ENCODE measurements at regions not wholly inside any gene's neighbourhood (a gene's known extent, or its start where the extent isn't known, plus 50 kb on each side); places are given as distances from the start of the nearest gene placed in this dataset.
A peak's percentile ranks its signal among the peaks of the same experiment; 100 is the strongest.

GRCh38 chr12:24060089-24060488 is 110.6 kb upstream of the SOX5 start:
- Histone ChIP-seq H3K4me1 (peaks cover 0 to 24% (median 3%) of the 10 kb centered on the region in 4 donors), H3K36me3 (no peaks in the 10 kb centered on the region), H3K4me3 (no peak overlapping the region), H3K27ac (no peak overlapping the region), H3K9me3 (no peaks in the 10 kb centered on the region), H3K27me3 (no peaks in the 10 kb centered on the region)
- intact Hi-C loops (cut with DNase I; ENCODE audit: low total_unique reads), result no loop called here
- TF ChIP-seq CTCF (IDR thresholded peaks at IDR 0.05), result no peak
- no peak for DNase-seq

- Histone ChIP-seq H3K36me3 (no peaks in the 10 kb centered on the region), H3K27ac (no peak overlapping the region), H3K4me1 (peaks cover 0 to 41% (median 9%) of the 10 kb centered on the region in 4 donors), H3K9me3 (no peaks in the 10 kb centered on the region), H3K4me3 (no peak overlapping the region), H3K27me3 (no peaks in the 10 kb centered on the region)
- intact Hi-C loops (cut with DNase I; ENCODE audit: low total_unique reads), result no loop called here
- no peak for DNase-seq
- no peak for TF ChIP-seq CTCF (IDR thresholded peaks at IDR 0.05)
Observed at GRCh38 chr12:24057920-24058476, 108.5 kb upstream of the SOX5 start.

- DNase-seq, result no peak
- Histone ChIP-seq H3K27ac (no peak overlapping the region), H3K4me3 (no peak overlapping the region), H3K27me3 (no peaks in the 10 kb centered on the region), H3K4me1 (peaks cover 0 to 32% (median 6%) of the 10 kb centered on the region in 4 donors), H3K36me3 (no peaks in the 10 kb centered on the region), H3K9me3 (no peaks in the 10 kb centered on the region)
- intact Hi-C loops (cut with DNase I; ENCODE audit: low total_unique reads), result no loop called here
- TF ChIP-seq CTCF (IDR thresholded peaks at IDR 0.05), result no peak
Observed at GRCh38 chr12:24055747-24056146, 106.3 kb upstream of the SOX5 start.

- Histone ChIP-seq H3K4me1 (peaks cover 0 to 32% (median 6%) of the 10 kb centered on the region in 4 donors), H3K4me3 (no peak overlapping the region), H3K9me3 (no peaks in the 10 kb centered on the region), H3K27ac (peak overlapping the region in 1 of 2 donors; percentile 33), H3K36me3 (no peaks in the 10 kb centered on the region), H3K27me3 (no peaks in the 10 kb centered on the region)
- TF ChIP-seq CTCF (IDR thresholded peaks at IDR 0.05), result no peak
- intact Hi-C loops (cut with DNase I; ENCODE audit: low total_unique reads), result no loop called here
- peak; percentile 25 to 70 for DNase-seq
Observed at GRCh38 chr12:24054416-24054815, 104.9 kb upstream of the SOX5 start.

- no peak for DNase-seq
- no peak overlapping the region for H3K27ac ChIP-seq
- H3K36me3 ChIP-seq, result no peaks in the 10 kb centered on the region
- no peaks in the 10 kb centered on the region for H3K27me3 ChIP-seq
- intact Hi-C loops (cut with DNase I; ENCODE audit: low total_unique reads), result no loop called here
- H3K4me3 ChIP-seq, result no peak overlapping the region
- H3K4me1 ChIP-seq, result peaks cover 0 to 33% (median 15%) of the 10 kb centered on the region in 4 donors
- no peaks in the 10 kb centered on the region for H3K9me3 ChIP-seq
- no peak for TF ChIP-seq CTCF (IDR thresholded peaks at IDR 0.05)
Observed at GRCh38 chr12:24049728-24050127, 100.3 kb upstream of the SOX5 start.

GRCh38 chr12:24049101-24049500 is 99.6 kb upstream of the SOX5 start:
- no peak overlapping the region for H3K27ac ChIP-seq
- H3K9me3 ChIP-seq, result no peaks in the 10 kb centered on the region
- no peaks in the 10 kb centered on the region for H3K36me3 ChIP-seq
- DNase-seq, result no peak
- intact Hi-C loops (cut with DNase I; ENCODE audit: low total_unique reads), result no loop called here
- H3K27me3 ChIP-seq, result no peaks in the 10 kb centered on the region
- no peak overlapping the region for H3K4me3 ChIP-seq
- no peak for TF ChIP-seq CTCF (IDR thresholded peaks at IDR 0.05)
- peaks cover 0 to 33% (median 13%) of the 10 kb centered on the region in 4 donors for H3K4me1 ChIP-seq
